A673 (cell line): ENCODE measurements at regions not wholly inside any gene's neighbourhood (a gene's known extent, or its start where the extent isn't known, plus 50 kb on each side); places are given as distances from the start of the nearest gene placed in this dataset.

Source experiments
- EZH2 ChIP-seq: fragments of 200-600 bp; sonication (generic); IDR thresholded peaks from 2 replicates; pipeline ENCODE4 v1.6.1; 2017; ENCODE audit warnings: borderline replicate concordance, low read depth, mild to moderate bottlenecking, mixed read lengths, antibody characterized with exemption, low read length; ENCODE audit not compliant: poor library complexity, severe bottlenecking
- TF ChIP-seq, protein P1 (sequence below): fragments of 300-800, 200-600 bp; sonication (generic); conservative IDR thresholded peaks from 2 replicates; pipeline ENCODE4 v1.5.1; 2017; ENCODE audit warnings: low read depth, mild to moderate bottlenecking, antibody characterized with exemption, low read length, moderate library complexity, mixed read lengths

DNA sequence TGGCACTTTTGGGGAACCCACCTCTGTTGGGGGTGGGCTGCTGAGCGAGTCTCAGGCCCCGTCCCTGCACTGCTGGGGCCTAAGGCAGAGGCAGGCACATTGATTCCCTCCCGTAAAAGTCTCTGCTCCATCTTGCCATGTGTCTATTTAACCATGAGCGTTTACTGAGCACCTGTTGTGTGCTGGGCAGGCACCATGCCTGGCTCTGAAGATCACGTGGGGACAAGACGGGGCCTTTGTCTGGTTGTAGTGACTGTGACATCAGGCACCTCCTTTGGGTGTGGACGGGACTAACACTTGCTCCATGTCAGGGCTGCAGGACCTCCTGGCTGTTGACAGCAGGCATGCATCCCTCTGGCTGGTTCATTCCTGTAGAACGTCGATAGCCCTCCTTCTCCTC, 204.7 kb upstream of the CIBAR2 start:
- TF ChIP-seq, protein P1, sequence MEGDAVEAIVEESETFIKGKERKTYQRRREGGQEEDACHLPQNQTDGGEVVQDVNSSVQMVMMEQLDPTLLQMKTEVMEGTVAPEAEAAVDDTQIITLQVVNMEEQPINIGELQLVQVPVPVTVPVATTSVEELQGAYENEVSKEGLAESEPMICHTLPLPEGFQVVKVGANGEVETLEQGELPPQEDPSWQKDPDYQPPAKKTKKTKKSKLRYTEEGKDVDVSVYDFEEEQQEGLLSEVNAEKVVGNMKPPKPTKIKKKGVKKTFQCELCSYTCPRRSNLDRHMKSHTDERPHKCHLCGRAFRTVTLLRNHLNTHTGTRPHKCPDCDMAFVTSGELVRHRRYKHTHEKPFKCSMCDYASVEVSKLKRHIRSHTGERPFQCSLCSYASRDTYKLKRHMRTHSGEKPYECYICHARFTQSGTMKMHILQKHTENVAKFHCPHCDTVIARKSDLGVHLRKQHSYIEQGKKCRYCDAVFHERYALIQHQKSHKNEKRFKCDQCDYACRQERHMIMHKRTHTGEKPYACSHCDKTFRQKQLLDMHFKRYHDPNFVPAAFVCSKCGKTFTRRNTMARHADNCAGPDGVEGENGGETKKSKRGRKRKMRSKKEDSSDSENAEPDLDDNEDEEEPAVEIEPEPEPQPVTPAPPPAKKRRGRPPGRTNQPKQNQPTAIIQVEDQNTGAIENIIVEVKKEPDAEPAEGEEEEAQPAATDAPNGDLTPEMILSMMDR, result no peak
- TF ChIP-seq EZH2, result no peak
